ENCODE measurements at regions not wholly inside any gene's neighbourhood (a gene's known extent, or its start where the extent isn't known, plus 50 kb on each side); places are given as distances from the start of the nearest gene placed in this dataset.

DNA sequence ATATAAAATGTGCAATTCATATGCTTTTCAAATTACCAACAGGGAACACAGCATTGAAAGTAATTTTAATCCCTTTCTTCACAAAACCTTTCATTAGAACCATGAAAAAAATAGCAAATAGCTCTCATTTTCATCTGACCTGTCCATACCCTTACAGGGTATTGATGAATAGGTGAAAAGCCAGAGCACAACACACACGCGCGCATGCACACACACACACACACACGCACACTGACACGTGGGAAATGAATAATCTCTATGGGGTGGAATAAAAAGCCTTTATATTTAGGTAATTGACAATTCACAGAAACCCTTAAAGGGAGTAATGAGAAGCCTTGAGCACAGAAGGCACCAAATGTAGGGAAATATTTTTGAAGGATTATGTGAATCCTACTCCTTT lies 76.2 kb upstream of the POU2AF2 start:
- TF ChIP-seq POLR2A (IDR thresholded peaks at IDR 0.05; ENCODE audit: low read depth, low read length) (no peak), TAF1 (IDR thresholded peaks at IDR 0.05; ENCODE audit: low read depth, low read length) (no peak), POLR2AphosphoS5 (IDR thresholded peaks at IDR 0.05; ENCODE audit: low read depth, low read length) (no peak), SPI1 (IDR thresholded peaks at IDR 0.05; ENCODE audit: low read depth, low read length) (no peak), POU2F2 (IDR thresholded peaks at IDR 0.05; ENCODE audit: low read depth, low read length) (no peak)

Data from GM12891 (cell line).